ENCODE measurements at regions not wholly inside any gene's neighbourhood (a gene's known extent, or its start where the extent isn't known, plus 50 kb on each side); places are given as distances from the start of the nearest gene placed in this dataset.
A peak's percentile ranks its signal among the peaks of the same experiment; 100 is the strongest.

GRCh38 chr4:180657881-180658280 is 1585.3 kb upstream of the TENM3 start:
- Histone ChIP-seq H3K79me1 (replicated peaks; ENCODE audit: low read length, poor library complexity, severe bottlenecking) (no peaks in the 10 kb centered on the region), H2BK120ac (ENCODE audit: low read depth, low read length) (no peak overlapping the region), H3K9ac (ENCODE audit: low read length) (no peak overlapping the region), H3K27ac (ENCODE audit: low read length, poor library complexity, severe bottlenecking) (no peak overlapping the region), H3K4me3 (ENCODE audit: insufficient read depth in 1 of 2, low read depth in 1 of 2, low read length in 2 of 2) (no peak overlapping the region), H2BK15ac (ENCODE audit: low read depth, poor library complexity, severe bottlenecking) (no peak overlapping the region), H3K4ac (ENCODE audit: low read depth in 1 of 2, low read length in 2 of 2) (no peak overlapping the region), H2AFZ (ENCODE audit: low read depth, low read length) (no peak overlapping the region), H3K36me3 (ENCODE audit: control insufficient read depth in 1 of 2, insufficient read depth in 2 of 2, low read depth in 1 of 2, low read length in 2 of 2) (no peaks in the 10 kb centered on the region), H3K27me3 (ENCODE audit: control insufficient read depth in 1 of 2, insufficient read depth in 1 of 2, low read length in 2 of 2) (peaks cover 0 to 4% of the 10 kb centered on the region in 2 experiments), H2BK12ac (ENCODE audit: low read length in 2 of 2) (no peak overlapping the region), H3K4me1 (ENCODE audit: control insufficient read depth, insufficient read depth, low read depth, low read length) (no peaks in the 10 kb centered on the region), H3K18ac (ENCODE audit: low read depth in 1 of 2, low read length in 2 of 2) (no peak overlapping the region), H3K4me2 (ENCODE audit: low read length, poor library complexity, severe bottlenecking) (no peak overlapping the region), H3K23ac (ENCODE audit: low read length in 2 of 2) (no peak overlapping the region), H2AK5ac (ENCODE audit: low read length, severe bottlenecking) (no peak overlapping the region), H4K91ac (ENCODE audit: low read length) (no peak overlapping the region), H3K9me3 (ENCODE audit: control insufficient read depth, low read length) (no peaks in the 10 kb centered on the region), H2BK5ac (ENCODE audit: low read depth, low read length, poor library complexity, severe bottlenecking) (no peak overlapping the region), H3K14ac (ENCODE audit: low read length in 2 of 2) (no peak overlapping the region), H4K8ac (ENCODE audit: low read length) (no peak overlapping the region)
- DNase-seq, result no peak
- WGBS, result 93% methylated on average over 7 of the region's 7 CpGs

- no peak overlapping the region for H3K4me2 ChIP-seq (ENCODE audit: low read length, poor library complexity, severe bottlenecking)
- H2BK120ac ChIP-seq (ENCODE audit: low read depth, low read length), result no peak overlapping the region
- no peak overlapping the region for H2AK5ac ChIP-seq (ENCODE audit: low read length, severe bottlenecking)
- H3K18ac ChIP-seq (ENCODE audit: low read depth in 1 of 2, low read length in 2 of 2), result no peak overlapping the region
- H4K8ac ChIP-seq (ENCODE audit: low read length), result no peak overlapping the region
- no peaks in the 10 kb centered on the region for H3K79me1 ChIP-seq (replicated peaks; ENCODE audit: low read length, poor library complexity, severe bottlenecking)
- H3K14ac ChIP-seq (ENCODE audit: low read length in 2 of 2), result no peak overlapping the region
- H3K23ac ChIP-seq (ENCODE audit: low read length in 2 of 2), result no peak overlapping the region
- no peak overlapping the region for H4K91ac ChIP-seq (ENCODE audit: low read length)
- no peak overlapping the region for H3K27ac ChIP-seq (ENCODE audit: low read length, poor library complexity, severe bottlenecking)
- H3K4ac ChIP-seq (ENCODE audit: low read depth in 1 of 2, low read length in 2 of 2), result no peak overlapping the region
- H2BK5ac ChIP-seq (ENCODE audit: low read depth, low read length, poor library complexity, severe bottlenecking), result no peak overlapping the region
- no peaks in the 10 kb centered on the region for H3K9me3 ChIP-seq (ENCODE audit: control insufficient read depth, low read length)
- peak; percentile 81 for DNase-seq
- no peaks in the 10 kb centered on the region for H3K36me3 ChIP-seq (ENCODE audit: control insufficient read depth in 1 of 2, insufficient read depth in 2 of 2, low read depth in 1 of 2, low read length in 2 of 2)
- peak overlapping the region; percentile 21 for H3K9ac ChIP-seq (ENCODE audit: low read length)
- peaks cover 5% of the 10 kb centered on the region for H3K4me1 ChIP-seq (ENCODE audit: control insufficient read depth, insufficient read depth, low read depth, low read length)
- no peaks in the 10 kb centered on the region for H3K27me3 ChIP-seq (ENCODE audit: control insufficient read depth in 1 of 2, insufficient read depth in 1 of 2, low read length in 2 of 2)
- 0% methylated on average over 3 of the region's 5 CpGs for WGBS
- no peak overlapping the region for H2BK15ac ChIP-seq (ENCODE audit: low read depth, poor library complexity, severe bottlenecking)
- no peak overlapping the region for H2AFZ ChIP-seq (ENCODE audit: low read depth, low read length)
- no peak overlapping the region for H2BK12ac ChIP-seq (ENCODE audit: low read length in 2 of 2)
- H3K4me3 ChIP-seq (ENCODE audit: insufficient read depth in 1 of 2, low read depth in 1 of 2, low read length in 2 of 2), result no peak overlapping the region
Measured at GRCh38 chr4:180664766-180665368, 1578.3 kb upstream of the TENM3 start.

DNA sequence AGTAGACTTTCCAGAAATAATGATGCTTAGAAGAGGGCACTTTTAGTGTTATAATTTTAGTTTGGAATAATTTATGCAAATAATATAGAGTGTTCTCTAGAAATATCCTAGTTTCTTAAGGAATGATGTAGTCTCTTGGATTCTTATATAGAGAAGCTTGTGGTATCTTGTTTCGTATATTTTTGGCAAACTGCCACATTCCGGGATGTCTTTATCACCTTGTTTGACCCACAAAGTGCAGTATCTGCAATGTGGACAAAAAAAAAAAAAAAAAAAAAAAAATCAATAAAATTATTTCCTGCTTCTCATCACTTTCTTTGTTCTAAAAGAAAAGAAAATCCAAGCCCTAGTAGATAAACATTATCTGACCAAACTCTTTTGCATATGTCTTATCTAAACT is 1577.7 kb upstream of the TENM3 start:
- Histone ChIP-seq H3K27ac (ENCODE audit: low read length, poor library complexity, severe bottlenecking) (no peak overlapping the region), H3K18ac (ENCODE audit: low read depth in 1 of 2, low read length in 2 of 2) (no peak overlapping the region), H3K4me3 (ENCODE audit: insufficient read depth in 1 of 2, low read depth in 1 of 2, low read length in 2 of 2) (no peak overlapping the region), H3K14ac (ENCODE audit: low read length in 2 of 2) (no peak overlapping the region), H2AFZ (ENCODE audit: low read depth, low read length) (no peak overlapping the region), H2BK15ac (ENCODE audit: low read depth, poor library complexity, severe bottlenecking) (no peak overlapping the region), H3K36me3 (ENCODE audit: control insufficient read depth in 1 of 2, insufficient read depth in 2 of 2, low read depth in 1 of 2, low read length in 2 of 2) (no peaks in the 10 kb centered on the region), H3K27me3 (ENCODE audit: control insufficient read depth in 1 of 2, insufficient read depth in 1 of 2, low read length in 2 of 2) (no peaks in the 10 kb centered on the region), H3K23ac (ENCODE audit: low read length in 2 of 2) (no peak overlapping the region), H3K9me3 (ENCODE audit: control insufficient read depth, low read length) (no peaks in the 10 kb centered on the region), H2BK12ac (ENCODE audit: low read length in 2 of 2) (no peak overlapping the region), H3K9ac (ENCODE audit: low read length) (no peak overlapping the region), H3K4me2 (ENCODE audit: low read length, poor library complexity, severe bottlenecking) (no peak overlapping the region), H2BK120ac (ENCODE audit: low read depth, low read length) (no peak overlapping the region), H2AK5ac (ENCODE audit: low read length, severe bottlenecking) (no peak overlapping the region), H4K8ac (ENCODE audit: low read length) (no peak overlapping the region), H3K79me1 (replicated peaks; ENCODE audit: low read length, poor library complexity, severe bottlenecking) (no peaks in the 10 kb centered on the region), H2BK5ac (ENCODE audit: low read depth, low read length, poor library complexity, severe bottlenecking) (no peak overlapping the region), H4K91ac (ENCODE audit: low read length) (no peak overlapping the region), H3K4me1 (ENCODE audit: control insufficient read depth, insufficient read depth, low read depth, low read length) (peaks cover 5% of the 10 kb centered on the region), H3K4ac (ENCODE audit: low read depth in 1 of 2, low read length in 2 of 2) (no peak overlapping the region)
- WGBS, result 60% methylated on average over 1 of the region's 2 CpGs
- DNase-seq, result no peak

DNA sequence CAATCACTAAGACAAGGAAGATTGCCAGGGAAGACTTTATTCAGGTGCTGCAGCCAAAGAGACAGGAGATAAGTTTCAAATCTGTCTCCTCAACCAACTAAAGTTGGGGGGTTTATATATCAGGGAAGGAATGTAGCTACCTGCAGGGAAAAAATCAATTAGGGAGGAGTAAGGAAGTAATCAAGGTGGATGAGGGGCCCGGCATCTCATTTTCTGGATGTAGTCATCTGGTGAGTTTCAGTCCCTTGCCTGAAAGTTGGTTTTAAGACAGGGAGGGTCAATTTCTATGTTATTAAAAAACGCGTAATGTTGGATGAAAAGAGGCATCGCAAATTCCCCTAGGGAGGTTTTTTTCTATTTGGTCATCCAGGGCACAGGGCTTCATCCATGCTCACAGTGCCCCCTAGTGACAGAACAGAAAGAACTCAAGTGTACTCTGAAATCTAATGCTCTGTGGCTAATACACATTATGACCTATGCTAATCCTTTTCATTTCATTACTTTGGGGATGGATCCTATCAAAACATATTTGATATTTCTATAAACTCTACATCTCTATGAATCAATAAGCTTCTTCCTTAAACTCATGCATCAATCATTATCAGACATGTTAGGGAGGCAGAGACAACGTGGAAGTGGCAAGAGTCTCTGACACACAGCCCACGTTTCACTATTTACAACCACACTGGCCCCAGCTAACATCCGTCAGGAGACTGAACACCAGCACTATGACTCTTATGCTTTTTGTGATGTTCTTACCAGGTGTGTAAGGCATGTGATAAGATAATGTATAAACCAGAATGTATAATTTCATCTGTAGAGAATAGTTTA is 1577.0 kb upstream of the TENM3 start:
- H3K23ac ChIP-seq (ENCODE audit: low read length in 2 of 2), result no peak overlapping the region
- H3K4me3 ChIP-seq (ENCODE audit: insufficient read depth in 1 of 2, low read depth in 1 of 2, low read length in 2 of 2), result no peak overlapping the region
- H2BK5ac ChIP-seq (ENCODE audit: low read depth, low read length, poor library complexity, severe bottlenecking), result no peak overlapping the region
- H4K8ac ChIP-seq (ENCODE audit: low read length), result no peak overlapping the region
- DNase-seq, result peak; percentile 58
- no peak overlapping the region for H2AFZ ChIP-seq (ENCODE audit: low read depth, low read length)
- 33% methylated on average over 7 of the region's 7 CpGs for WGBS
- no peak overlapping the region for H3K18ac ChIP-seq (ENCODE audit: low read depth in 1 of 2, low read length in 2 of 2)
- H3K4ac ChIP-seq (ENCODE audit: low read depth in 1 of 2, low read length in 2 of 2), result no peak overlapping the region
- H2BK120ac ChIP-seq (ENCODE audit: low read depth, low read length), result no peak overlapping the region
- no peaks in the 10 kb centered on the region for H3K27me3 ChIP-seq (ENCODE audit: control insufficient read depth in 1 of 2, insufficient read depth in 1 of 2, low read length in 2 of 2)
- H3K14ac ChIP-seq (ENCODE audit: low read length in 2 of 2), result no peak overlapping the region
- H3K4me1 ChIP-seq (ENCODE audit: control insufficient read depth, insufficient read depth, low read depth, low read length), result peaks cover 5% of the 10 kb centered on the region
- no peak overlapping the region for H3K9ac ChIP-seq (ENCODE audit: low read length)
- no peaks in the 10 kb centered on the region for H3K9me3 ChIP-seq (ENCODE audit: control insufficient read depth, low read length)
- H2AK5ac ChIP-seq (ENCODE audit: low read length, severe bottlenecking), result no peak overlapping the region
- H3K36me3 ChIP-seq (ENCODE audit: control insufficient read depth in 1 of 2, insufficient read depth in 2 of 2, low read depth in 1 of 2, low read length in 2 of 2), result no peaks in the 10 kb centered on the region
- H3K27ac ChIP-seq (ENCODE audit: low read length, poor library complexity, severe bottlenecking), result no peak overlapping the region
- H3K79me1 ChIP-seq (replicated peaks; ENCODE audit: low read length, poor library complexity, severe bottlenecking), result no peaks in the 10 kb centered on the region
- H4K91ac ChIP-seq (ENCODE audit: low read length), result no peak overlapping the region
- H2BK12ac ChIP-seq (ENCODE audit: low read length in 2 of 2), result no peak overlapping the region
- no peak overlapping the region for H3K4me2 ChIP-seq (ENCODE audit: low read length, poor library complexity, severe bottlenecking)
- H2BK15ac ChIP-seq (ENCODE audit: low read depth, poor library complexity, severe bottlenecking), result no peak overlapping the region

Measured in mesenchymal stem cell (in vitro differentiated cells and primary cell).